Vagina (tissue), 2 donors: ENCODE measurements at regions not wholly inside any gene's neighbourhood (a gene's known extent, or its start where the extent isn't known, plus 50 kb on each side); places are given as distances from the start of the nearest gene placed in this dataset.

Experiments
- CTCF ChIP-seq, 3 experiments: fragments of 450-650 bp in 2 of 3; fragments of 200-600 bp in 1 of 3; sonication (generic) in 1 of 3; IDR thresholded peaks; one replicate each; pipeline ENCODE4 v1.5.1; 2017 to 2019; ENCODE audit warnings: antibody characterized with exemption in 3 of 3, mild to moderate bottlenecking in 2 of 3, moderate library complexity in 2 of 3
- POLR2AphosphoS5 ChIP-seq, 2 donors: sonication (generic); formaldehyde crosslinking; IDR thresholded peaks; one replicate each; pipeline ENCODE4 v1.9.0; 2017; ENCODE audit warnings: antibody characterized with exemption in 2 of 2, mild to moderate bottlenecking in 2 of 2, low read depth in 1 of 2; ENCODE audit not compliant: insufficient read depth in 1 of 2

GRCh38 chr3:94596887-94597566 lies 534.2 kb downstream of the NSUN3 start:
- TF ChIP-seq CTCF (IDR thresholded peaks at IDR 0.05) (no peak), POLR2AphosphoS5 (IDR thresholded peaks at IDR 0.05; ENCODE audit: insufficient read depth in 1 of 2, low read depth in 1 of 2) (no peak)
